ENCODE measurements at regions not wholly inside any gene's neighbourhood (a gene's known extent, or its start where the extent isn't known, plus 50 kb on each side); places are given as distances from the start of the nearest gene placed in this dataset.
"Not testable (repeated sequence)": the region's sequence is repeated elsewhere in the genome, so short reads cannot be mapped to it uniquely, and the experiment has no call there.

GRCh38 chr5:97499605-97500004 is 316.6 kb upstream of the RIOK2 start:
- Histone ChIP-seq H3K36me3 (ENCODE audit: control insufficient read depth in 2 of 2, extremely low read depth in 1 of 2, insufficient read depth in 1 of 2, low read length in 1 of 2) (no peaks in the 10 kb centered on the region), H3K27ac (ENCODE audit: low read length) (no peak overlapping the region), H3K4me1 (ENCODE audit: control insufficient read depth in 1 of 2, extremely low read depth in 1 of 2, insufficient read depth in 2 of 2, low read length in 2 of 2) (no peaks in the 10 kb centered on the region), H3K4me3 (ENCODE audit: control insufficient read depth in 1 of 2, extremely low read depth in 1 of 2, low read length in 1 of 2) (no peak overlapping the region), H3K27me3 (replicated peaks in 1 of 2; ENCODE audit: control insufficient read depth in 2 of 2, extremely low read depth in 1 of 2, insufficient read depth in 2 of 2, low read length in 1 of 2) (no peaks in the 10 kb centered on the region), H3K9me3 (no peaks in the 10 kb centered on the region)
- CTCF ChIA-PET, result no interaction called here
- Mint-ChIP-seq H3K27me3 (peaks cover 2 to 4% of the 10 kb centered on the region in 2 donors), H3K9me3 (no peaks in the 10 kb centered on the region), H3K4me1 (no peaks in the 10 kb centered on the region), H3K36me3 (no peaks in the 10 kb centered on the region), H3K4me3 (no peak overlapping the region), H3K27ac (no peak overlapping the region)
- POLR2A ChIA-PET, result no interaction called here
- no peak for ATAC-seq (replicated peaks in 1 of 4)
- 92% methylated on average over 4 of the region's 6 CpGs for WGBS (ENCODE audit: insufficient coverage)
- no peak for DNase-seq

- Histone ChIP-seq H3K27ac (ENCODE audit: low read length) (no peak overlapping the region), H3K9me3 (no peaks in the 10 kb centered on the region), H3K36me3 (ENCODE audit: control insufficient read depth in 2 of 2, extremely low read depth in 1 of 2, insufficient read depth in 1 of 2, low read length in 1 of 2) (no peaks in the 10 kb centered on the region), H3K27me3 (replicated peaks in 1 of 2; ENCODE audit: control insufficient read depth in 2 of 2, extremely low read depth in 1 of 2, insufficient read depth in 2 of 2, low read length in 1 of 2) (no peaks in the 10 kb centered on the region), H3K4me3 (ENCODE audit: control insufficient read depth in 1 of 2, extremely low read depth in 1 of 2, low read length in 1 of 2) (no peak overlapping the region), H3K4me1 (ENCODE audit: control insufficient read depth in 1 of 2, extremely low read depth in 1 of 2, insufficient read depth in 2 of 2, low read length in 2 of 2) (no peaks in the 10 kb centered on the region)
- POLR2A ChIA-PET, result no interaction called here
- no CpG with 5 or more reads among the region's 3 CpGs for WGBS (ENCODE audit: insufficient coverage)
- Mint-ChIP-seq H3K27ac (no peak overlapping the region), H3K4me3 (no peak overlapping the region), H3K9me3 (no peaks in the 10 kb centered on the region), H3K36me3 (no peaks in the 10 kb centered on the region), H3K27me3 (peaks cover 2 to 4% of the 10 kb centered on the region in 2 donors), H3K4me1 (no peaks in the 10 kb centered on the region)
- DNase-seq (no peak), ATAC-seq (replicated peaks in 1 of 4) (no peak)
- CTCF ChIA-PET, result interaction anchor here in 1 of 2 donors (0.8 kb wide), 1 partner anchor 40 kb away, joined by 3 read pairs; no protein-coding TSS in a partner anchor
Measured at GRCh38 chr5:97501286-97501964, 318.4 kb upstream of the RIOK2 start.

- Histone ChIP-seq H3K4me3 (ENCODE audit: control insufficient read depth in 1 of 2, extremely low read depth in 1 of 2, low read length in 1 of 2) (no peak overlapping the region), H3K36me3 (ENCODE audit: control insufficient read depth in 2 of 2, extremely low read depth in 1 of 2, insufficient read depth in 1 of 2, low read length in 1 of 2) (no peaks in the 10 kb centered on the region), H3K27ac (ENCODE audit: low read length) (no peak overlapping the region), H3K4me1 (ENCODE audit: control insufficient read depth in 1 of 2, extremely low read depth in 1 of 2, insufficient read depth in 2 of 2, low read length in 2 of 2) (no peaks in the 10 kb centered on the region), H3K27me3 (replicated peaks in 1 of 2; ENCODE audit: control insufficient read depth in 2 of 2, extremely low read depth in 1 of 2, insufficient read depth in 2 of 2, low read length in 1 of 2) (no peaks in the 10 kb centered on the region), H3K9me3 (no peaks in the 10 kb centered on the region)
- WGBS (ENCODE audit: insufficient coverage), result no CpG with 5 or more reads among the region's 3 CpGs
- Mint-ChIP-seq H3K27me3 (peaks cover 2 to 4% of the 10 kb centered on the region in 2 donors), H3K36me3 (no peaks in the 10 kb centered on the region), H3K27ac (no peak overlapping the region), H3K9me3 (no peaks in the 10 kb centered on the region), H3K4me3 (no peak overlapping the region), H3K4me1 (no peaks in the 10 kb centered on the region)
- ChIA-PET POLR2A (no interaction called here), CTCF (no interaction called here)
- ATAC-seq (replicated peaks in 1 of 4), result no peak
- no peak for DNase-seq
Measured at GRCh38 chr5:97501965-97502305, 318.9 kb upstream of the RIOK2 start.

- Histone ChIP-seq H3K9me3 (no peaks in the 10 kb centered on the region), H3K36me3 (ENCODE audit: control insufficient read depth in 2 of 2, extremely low read depth in 1 of 2, insufficient read depth in 1 of 2, low read length in 1 of 2) (no peaks in the 10 kb centered on the region), H3K27ac (ENCODE audit: low read length) (no peak overlapping the region), H3K27me3 (replicated peaks in 1 of 2; ENCODE audit: control insufficient read depth in 2 of 2, extremely low read depth in 1 of 2, insufficient read depth in 2 of 2, low read length in 1 of 2) (no peaks in the 10 kb centered on the region), H3K4me3 (ENCODE audit: control insufficient read depth in 1 of 2, extremely low read depth in 1 of 2, low read length in 1 of 2) (no peak overlapping the region), H3K4me1 (ENCODE audit: control insufficient read depth in 1 of 2, extremely low read depth in 1 of 2, insufficient read depth in 2 of 2, low read length in 2 of 2) (no peaks in the 10 kb centered on the region)
- Mint-ChIP-seq H3K9me3 (no peaks in the 10 kb centered on the region), H3K4me1 (no peaks in the 10 kb centered on the region), H3K27ac (no peak overlapping the region), H3K27me3 (peaks cover 0 to 7% of the 10 kb centered on the region in 2 donors), H3K36me3 (no peaks in the 10 kb centered on the region), H3K4me3 (no peak overlapping the region)
- DNase-seq (no peak), ATAC-seq (replicated peaks in 1 of 4) (no peak)
- WGBS (ENCODE audit: insufficient coverage), result 80% methylated on average over 1 of the region's 1 CpG
- ChIA-PET CTCF (interaction anchor here in 1 of 2 donors (0.6 kb wide), 1 partner anchor 15 kb away, joined by 3 read pairs; no protein-coding TSS in a partner anchor), POLR2A (no interaction called here)
Measured at GRCh38 chr5:97508864-97509263, 325.8 kb upstream of the RIOK2 start.

- DNase-seq; CTCF ChIA-PET; H3K27me3 ChIP-seq (replicated peaks in 1 of 2; ENCODE audit: control insufficient read depth in 2 of 2, extremely low read depth in 1 of 2, insufficient read depth in 2 of 2, low read length in 1 of 2); H3K4me3 ChIP-seq (ENCODE audit: control insufficient read depth in 1 of 2, extremely low read depth in 1 of 2, low read length in 1 of 2); H3K4me3 Mint-ChIP-seq; H3K27ac ChIP-seq (ENCODE audit: low read length); H3K4me1 ChIP-seq (ENCODE audit: control insufficient read depth in 1 of 2, extremely low read depth in 1 of 2, insufficient read depth in 2 of 2, low read length in 2 of 2); H3K9me3 Mint-ChIP-seq; H3K27ac Mint-ChIP-seq; H3K27me3 Mint-ChIP-seq; H3K36me3 ChIP-seq (ENCODE audit: control insufficient read depth in 2 of 2, extremely low read depth in 1 of 2, insufficient read depth in 1 of 2, low read length in 1 of 2); H3K4me1 Mint-ChIP-seq; POLR2A ChIA-PET; H3K9me3 ChIP-seq; H3K36me3 Mint-ChIP-seq; ATAC-seq (replicated peaks in 1 of 4): not testable (repeated sequence)
- WGBS (ENCODE audit: insufficient coverage), result 92% methylated on average over 22 of the region's 22 CpGs
Measured at GRCh38 chr5:97519565-97519964, 336.5 kb upstream of the RIOK2 start.

- H3K36me3 ChIP-seq (ENCODE audit: control insufficient read depth in 2 of 2, extremely low read depth in 1 of 2, insufficient read depth in 1 of 2, low read length in 1 of 2); H3K27me3 ChIP-seq (replicated peaks in 1 of 2; ENCODE audit: control insufficient read depth in 2 of 2, extremely low read depth in 1 of 2, insufficient read depth in 2 of 2, low read length in 1 of 2); H3K4me3 ChIP-seq (ENCODE audit: control insufficient read depth in 1 of 2, extremely low read depth in 1 of 2, low read length in 1 of 2); H3K4me1 ChIP-seq (ENCODE audit: control insufficient read depth in 1 of 2, extremely low read depth in 1 of 2, insufficient read depth in 2 of 2, low read length in 2 of 2); H3K4me3 Mint-ChIP-seq; H3K27me3 Mint-ChIP-seq; H3K36me3 Mint-ChIP-seq; POLR2A ChIA-PET; ATAC-seq (replicated peaks in 1 of 4); DNase-seq; H3K9me3 Mint-ChIP-seq; H3K27ac Mint-ChIP-seq; H3K9me3 ChIP-seq; H3K27ac ChIP-seq (ENCODE audit: low read length); H3K4me1 Mint-ChIP-seq; CTCF ChIA-PET: not testable (repeated sequence)
- no CpG with 5 or more reads among the region's 2 CpGs for WGBS (ENCODE audit: insufficient coverage)
Measured at GRCh38 chr5:97523336-97523735, 340.3 kb upstream of the RIOK2 start.

- DNase-seq, result no peak
- H3K9me3 Mint-ChIP-seq, result peaks cover 0 to 4% (median 0%) of the 10 kb centered on the region in 3 donors
- no peaks in the 10 kb centered on the region for H3K27me3 ChIP-seq (replicated peaks in 1 of 2; ENCODE audit: control insufficient read depth in 2 of 2, extremely low read depth in 1 of 2, insufficient read depth in 2 of 2, low read length in 1 of 2)
- H3K4me3 Mint-ChIP-seq, result no peak overlapping the region
- no peak for ATAC-seq (replicated peaks in 1 of 4)
- H3K27me3 Mint-ChIP-seq, result peaks cover 0 to 4% of the 10 kb centered on the region in 2 donors
- 27% methylated on average over 2 of the region's 2 CpGs for WGBS (ENCODE audit: insufficient coverage)
- H3K4me3 ChIP-seq (ENCODE audit: control insufficient read depth in 1 of 2, extremely low read depth in 1 of 2, low read length in 1 of 2), result no peak overlapping the region
- H3K36me3 Mint-ChIP-seq, result no peaks in the 10 kb centered on the region
- H3K36me3 ChIP-seq (ENCODE audit: control insufficient read depth in 2 of 2, extremely low read depth in 1 of 2, insufficient read depth in 1 of 2, low read length in 1 of 2), result no peaks in the 10 kb centered on the region
- H3K27ac ChIP-seq (ENCODE audit: low read length), result no peak overlapping the region
- no peaks in the 10 kb centered on the region for H3K9me3 ChIP-seq
- ChIA-PET CTCF (interaction anchor here in 1 of 2 donors (0.6 kb wide), 1 partner anchor 30 kb away, joined by 4 read pairs; no protein-coding TSS in a partner anchor), POLR2A (no interaction called here)
- no peak overlapping the region for H3K27ac Mint-ChIP-seq
- H3K4me1 ChIP-seq (ENCODE audit: control insufficient read depth in 1 of 2, extremely low read depth in 1 of 2, insufficient read depth in 2 of 2, low read length in 2 of 2), result no peaks in the 10 kb centered on the region
- no peaks in the 10 kb centered on the region for H3K4me1 Mint-ChIP-seq
Measured at GRCh38 chr5:97525780-97526179, 342.7 kb upstream of the RIOK2 start.
